Calu3 (cell line): ENCODE measurements at regions not wholly inside any gene's neighbourhood (a gene's known extent, or its start where the extent isn't known, plus 50 kb on each side); places are given as distances from the start of the nearest gene placed in this dataset.

Source experiments
- BruUV-seq: library from RNA; stranded (reverse); fragments of 400-500 nt; replicated peaks from 2 replicates; lab custom pipeline; 2021; lab: Mats Ljungman, UMichigan
- CTCF ChIA-PET: fragments of 300-600 bp; sonication (Branson Sonifier 250); formaldehyde crosslinking; loops from one replicate; lab custom pipeline; 2022; ENCODE audit warnings: antibody characterized with exemption; lab: Charles Lee
- DNase-seq: peaks from one replicate; pipeline ENCODE4 v3.0.0; 2022
- H3K27ac Mint-ChIP-seq: one replicate; pipeline ENCODE4 v1.8.0; 2022; ENCODE audit warnings: mixed read lengths; ENCODE audit not compliant: unreplicated experiment
- H3K27me3 Mint-ChIP-seq: one replicate; pipeline ENCODE4 v1.8.0; 2022; ENCODE audit warnings: mixed read lengths; ENCODE audit not compliant: unreplicated experiment
- H3K36me3 Mint-ChIP-seq: one replicate; pipeline ENCODE4 v1.8.0; 2022; ENCODE audit warnings: mild to moderate bottlenecking, moderate library complexity, mixed read lengths; ENCODE audit not compliant: insufficient read depth, unreplicated experiment
- H3K4me1 Mint-ChIP-seq: one replicate; pipeline ENCODE4 v1.8.0; 2022; ENCODE audit warnings: mild to moderate bottlenecking, low read depth, mixed read lengths; ENCODE audit not compliant: unreplicated experiment
- H3K4me3 Mint-ChIP-seq: one replicate; pipeline ENCODE4 v1.8.0; 2022; ENCODE audit warnings: mild to moderate bottlenecking, low read depth, moderate library complexity, mixed read lengths; ENCODE audit not compliant: unreplicated experiment
- H3K9me3 Mint-ChIP-seq: one replicate; pipeline ENCODE4 v1.8.0; 2022; ENCODE audit warnings: low read depth, mixed read lengths; ENCODE audit not compliant: unreplicated experiment
- CTCF ChIP-seq: fragments of 200-600 bp; IDR thresholded peaks from one replicate; pipeline ENCODE4 v1.8.0; 2022; ENCODE audit warnings: antibody characterized with exemption; ENCODE audit not compliant: unreplicated experiment
- intact Hi-C: fragments of 100-400 bp; cut with micrococcal nuclease; formaldehyde crosslinking; loops from one replicate; pipeline ENCODE4 v1.10.0; 2022; ENCODE audit not compliant: unreplicated experiment

GRCh38 chr12:131331148-131331750, 377.5 kb downstream of the ADGRD1 start:
- Mint-ChIP-seq H3K27ac (no peak overlapping the region), H3K27me3 (peaks cover 63% of the 10 kb centered on the region), H3K4me1 (no peaks in the 10 kb centered on the region), H3K4me3 (no peak overlapping the region), H3K36me3 (no peaks in the 10 kb centered on the region), H3K9me3 (peaks cover 19% of the 10 kb centered on the region)
- CTCF ChIA-PET = no interaction called here
- no TSS peak for BruUV-seq
- intact Hi-C loops = no loop called here
- no peak for DNase-seq
- no peak for TF ChIP-seq CTCF

GRCh38 chr12:131332224-131332623, 378.5 kb downstream of the ADGRD1 start:
- Mint-ChIP-seq H3K27me3 (peaks cover 54% of the 10 kb centered on the region), H3K9me3 (peaks cover 11% of the 10 kb centered on the region), H3K4me1 (no peaks in the 10 kb centered on the region), H3K27ac (no peak overlapping the region), H3K36me3 (no peaks in the 10 kb centered on the region), H3K4me3 (no peak overlapping the region)
- intact Hi-C loops = no loop called here
- CTCF ChIA-PET = no interaction called here
- no peak for DNase-seq
- TF ChIP-seq CTCF = no peak
- no TSS peak for BruUV-seq

GRCh38 chr12:131333136-131333535, 377.8 kb upstream of the SFSWAP start:
- no peaks in the 10 kb centered on the region for H3K36me3 Mint-ChIP-seq
- no peaks in the 10 kb centered on the region for H3K4me1 Mint-ChIP-seq
- no TSS peak for BruUV-seq
- CTCF ChIA-PET = no interaction called here
- no peak overlapping the region for H3K4me3 Mint-ChIP-seq
- no peak overlapping the region for H3K27ac Mint-ChIP-seq
- intact Hi-C loops = no loop called here
- no peak for DNase-seq
- TF ChIP-seq CTCF = no peak
- peaks cover 59% of the 10 kb centered on the region for H3K27me3 Mint-ChIP-seq
- H3K9me3 Mint-ChIP-seq = peaks cover 11% of the 10 kb centered on the region

GRCh38 chr12:131333621-131334440, 377.1 kb upstream of the SFSWAP start:
- H3K4me1 Mint-ChIP-seq = no peaks in the 10 kb centered on the region
- CTCF ChIA-PET = no interaction called here
- TF ChIP-seq CTCF = no peak
- H3K36me3 Mint-ChIP-seq = no peaks in the 10 kb centered on the region
- no peak overlapping the region for H3K27ac Mint-ChIP-seq
- no peak overlapping the region for H3K4me3 Mint-ChIP-seq
- intact Hi-C loops = no loop called here
- peaks cover 11% of the 10 kb centered on the region for H3K9me3 Mint-ChIP-seq
- peaks cover 66% of the 10 kb centered on the region for H3K27me3 Mint-ChIP-seq
- BruUV-seq = no TSS peak
- no peak for DNase-seq
